ENCODE measurements at regions not wholly inside any gene's neighbourhood (a gene's known extent, or its start where the extent isn't known, plus 50 kb on each side); places are given as distances from the start of the nearest gene placed in this dataset.
"Not testable (repeated sequence)": the region's sequence is repeated elsewhere in the genome, so short reads cannot be mapped to it uniquely, and the experiment has no call there.

DNA sequence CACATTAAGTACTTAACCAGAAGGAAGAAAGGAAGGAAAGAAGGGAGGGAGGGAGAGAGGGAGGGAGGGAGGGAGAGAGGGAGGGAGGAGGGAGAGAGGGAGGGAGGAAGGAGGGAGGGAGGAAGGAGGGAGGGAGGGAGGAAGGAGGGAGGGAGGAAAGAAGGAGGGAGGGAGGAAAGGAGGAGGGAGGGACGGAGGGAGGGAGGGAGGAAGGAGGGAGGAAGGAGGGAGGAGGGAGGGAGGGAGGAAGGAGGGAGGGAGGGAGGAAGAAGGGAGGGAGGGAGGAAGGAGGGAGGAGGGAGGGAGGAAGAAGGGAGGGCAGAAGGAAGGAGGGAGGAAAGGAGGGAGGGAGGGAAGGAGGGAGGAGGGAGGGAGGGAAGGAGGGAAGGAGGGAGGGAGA lies 363.3 kb downstream of the MBD2 start:
- no peak overlapping the region for H3K4me3 ChIP-seq (replicated peaks; ENCODE audit: low read depth, low read length)
- TF ChIP-seq, protein P1, sequence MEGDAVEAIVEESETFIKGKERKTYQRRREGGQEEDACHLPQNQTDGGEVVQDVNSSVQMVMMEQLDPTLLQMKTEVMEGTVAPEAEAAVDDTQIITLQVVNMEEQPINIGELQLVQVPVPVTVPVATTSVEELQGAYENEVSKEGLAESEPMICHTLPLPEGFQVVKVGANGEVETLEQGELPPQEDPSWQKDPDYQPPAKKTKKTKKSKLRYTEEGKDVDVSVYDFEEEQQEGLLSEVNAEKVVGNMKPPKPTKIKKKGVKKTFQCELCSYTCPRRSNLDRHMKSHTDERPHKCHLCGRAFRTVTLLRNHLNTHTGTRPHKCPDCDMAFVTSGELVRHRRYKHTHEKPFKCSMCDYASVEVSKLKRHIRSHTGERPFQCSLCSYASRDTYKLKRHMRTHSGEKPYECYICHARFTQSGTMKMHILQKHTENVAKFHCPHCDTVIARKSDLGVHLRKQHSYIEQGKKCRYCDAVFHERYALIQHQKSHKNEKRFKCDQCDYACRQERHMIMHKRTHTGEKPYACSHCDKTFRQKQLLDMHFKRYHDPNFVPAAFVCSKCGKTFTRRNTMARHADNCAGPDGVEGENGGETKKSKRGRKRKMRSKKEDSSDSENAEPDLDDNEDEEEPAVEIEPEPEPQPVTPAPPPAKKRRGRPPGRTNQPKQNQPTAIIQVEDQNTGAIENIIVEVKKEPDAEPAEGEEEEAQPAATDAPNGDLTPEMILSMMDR (IDR thresholded peaks at IDR 0.05; ENCODE audit: low read depth, low read length, missing control alignments) = no peak
- no peak for DNase-seq (ENCODE audit: extremely low read depth, low read depth)

DNA sequence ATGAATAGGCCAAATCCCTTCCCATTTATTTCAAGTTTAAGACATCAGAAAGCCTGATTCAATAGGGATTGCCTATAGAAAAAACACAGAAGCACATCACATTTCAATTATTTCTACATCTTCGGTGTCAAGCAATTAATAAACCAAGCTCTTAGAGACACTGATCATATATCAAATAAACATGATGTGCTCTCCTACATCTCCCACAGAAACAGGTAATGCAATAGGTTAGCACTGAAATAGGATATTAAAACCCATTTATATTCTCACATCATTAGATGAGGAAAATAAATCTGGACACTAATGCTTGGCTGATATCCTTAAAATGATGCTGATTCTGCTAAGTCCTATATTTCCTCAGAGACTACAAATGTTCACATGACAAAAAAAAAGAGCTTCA lies 364.7 kb downstream of the MBD2 start:
- DNase-seq (ENCODE audit: extremely low read depth, low read depth) = no peak
- TF ChIP-seq, protein P1 (IDR thresholded peaks at IDR 0.05; ENCODE audit: low read depth, low read length, missing control alignments) = no peak
- no peak overlapping the region for H3K4me3 ChIP-seq (replicated peaks; ENCODE audit: low read depth, low read length)

DNA sequence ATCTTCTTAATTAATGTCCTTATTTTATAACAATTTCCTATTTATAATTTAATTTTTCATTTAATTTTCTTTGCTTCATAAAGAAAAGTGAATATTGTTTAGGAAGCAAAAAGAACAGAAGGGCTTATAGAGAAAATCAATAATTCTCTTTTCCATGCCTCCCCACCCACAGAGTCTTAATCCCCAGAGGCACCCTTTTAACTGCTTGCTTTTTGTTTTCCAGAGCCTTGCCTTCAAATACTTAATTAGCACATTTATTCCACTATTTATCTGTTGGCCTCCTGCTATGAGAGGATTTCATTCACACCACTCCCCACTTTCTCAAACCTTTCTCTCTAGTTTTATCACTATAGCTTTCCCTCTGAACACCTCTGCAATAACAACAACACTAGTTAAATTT lies 373.6 kb downstream of the MBD2 start:
- H3K4me3 ChIP-seq (replicated peaks; ENCODE audit: low read depth, low read length) = no peak overlapping the region
- no peak for DNase-seq (ENCODE audit: extremely low read depth, low read depth)
- TF ChIP-seq, protein P1 (IDR thresholded peaks at IDR 0.05; ENCODE audit: low read depth, low read length, missing control alignments) = no peak

DNA sequence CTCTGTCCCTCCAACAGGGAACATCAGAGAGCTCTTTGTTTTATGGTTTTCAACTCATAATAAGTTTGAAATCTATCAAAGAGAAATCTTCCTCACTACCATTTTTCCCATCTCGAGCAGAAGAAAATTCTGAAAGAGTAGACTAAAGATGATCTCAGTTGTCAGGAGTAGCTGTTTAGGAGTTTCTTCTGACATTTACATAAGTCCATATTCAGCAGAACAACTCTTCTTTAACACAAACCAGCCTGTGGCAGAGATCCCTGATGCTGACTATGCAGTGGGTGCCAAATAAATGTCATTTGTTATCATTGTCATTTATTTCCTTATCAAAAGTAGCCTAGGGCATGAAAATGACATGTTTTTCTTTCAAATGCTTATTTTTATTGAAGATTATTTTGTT lies 380.7 kb downstream of the MBD2 start:
- DNase-seq (ENCODE audit: extremely low read depth, low read depth) = no peak
- no peak overlapping the region for H3K4me3 ChIP-seq (replicated peaks; ENCODE audit: low read depth, low read length)
- TF ChIP-seq, protein P1 (IDR thresholded peaks at IDR 0.05; ENCODE audit: low read depth, low read length, missing control alignments) = no peak

DNA sequence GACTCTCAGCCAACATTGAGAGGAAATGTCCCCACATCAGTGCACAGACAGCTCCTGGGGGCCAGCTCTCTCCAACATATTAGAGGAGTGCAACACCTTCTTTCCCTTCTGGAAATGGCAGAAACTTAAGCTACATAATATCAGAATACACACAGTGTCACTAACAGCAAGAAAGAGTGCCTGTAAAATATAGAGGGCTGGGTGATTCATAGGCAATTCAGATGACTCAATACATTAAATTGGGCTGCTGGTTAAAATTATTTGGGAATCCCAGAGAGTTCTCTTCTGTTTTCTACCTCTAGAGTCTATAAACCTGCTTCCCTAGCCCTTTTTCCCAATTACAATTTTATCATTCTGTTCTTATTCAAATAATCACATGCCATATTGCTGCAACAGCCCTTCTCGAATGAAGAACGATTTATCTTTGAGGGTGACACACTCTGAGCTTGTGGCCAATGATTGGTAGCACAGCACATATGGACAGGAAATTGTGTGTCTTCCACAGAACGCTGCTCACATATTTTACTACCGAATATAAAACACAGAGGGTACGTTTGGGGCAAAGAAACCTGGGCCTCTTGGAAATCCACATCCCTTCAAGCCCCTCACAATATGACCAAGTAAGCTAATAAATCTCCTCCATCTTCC lies 381.2 kb downstream of the MBD2 start:
- DNase-seq (ENCODE audit: extremely low read depth, low read depth) = no peak
- TF ChIP-seq, protein P1 (IDR thresholded peaks at IDR 0.05; ENCODE audit: low read depth, low read length, missing control alignments) = no peak
- no peak overlapping the region for H3K4me3 ChIP-seq (replicated peaks; ENCODE audit: low read depth, low read length)

DNA sequence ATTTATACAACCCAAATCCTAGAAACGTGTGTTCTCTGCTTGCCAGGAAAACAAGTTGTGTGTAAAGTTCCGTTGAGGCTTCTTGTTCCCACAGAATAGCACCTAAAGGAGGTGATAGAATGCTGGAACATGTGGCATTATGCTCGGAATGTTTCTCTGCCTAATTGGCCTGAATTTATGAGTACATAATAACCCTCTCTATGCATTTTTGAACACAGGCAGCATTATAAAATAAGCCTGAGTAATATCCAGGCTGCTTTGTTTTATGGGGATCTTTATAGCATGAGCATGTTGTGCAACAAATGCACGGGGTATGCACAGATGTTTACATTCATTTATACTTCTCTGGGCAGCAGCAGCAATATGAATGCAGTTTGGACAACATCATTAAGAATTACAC lies 385.7 kb downstream of the MBD2 start:
- DNase-seq (ENCODE audit: extremely low read depth, low read depth) = no peak
- H3K4me3 ChIP-seq (replicated peaks; ENCODE audit: low read depth, low read length) = no peak overlapping the region
- TF ChIP-seq, protein P1 (IDR thresholded peaks at IDR 0.05; ENCODE audit: low read depth, low read length, missing control alignments) = no peak

- not testable (repeated sequence) for H3K4me3 ChIP-seq (replicated peaks; ENCODE audit: low read depth, low read length); DNase-seq (ENCODE audit: extremely low read depth, low read depth)
Measured at GRCh38 chr18:53821141-53821540, 403.3 kb downstream of the MBD2 start.

All from HFF-Myc (cell line).